ENCODE measurements at regions not wholly inside any gene's neighbourhood (a gene's known extent, or its start where the extent isn't known, plus 50 kb on each side); places are given as distances from the start of the nearest gene placed in this dataset.

DNA sequence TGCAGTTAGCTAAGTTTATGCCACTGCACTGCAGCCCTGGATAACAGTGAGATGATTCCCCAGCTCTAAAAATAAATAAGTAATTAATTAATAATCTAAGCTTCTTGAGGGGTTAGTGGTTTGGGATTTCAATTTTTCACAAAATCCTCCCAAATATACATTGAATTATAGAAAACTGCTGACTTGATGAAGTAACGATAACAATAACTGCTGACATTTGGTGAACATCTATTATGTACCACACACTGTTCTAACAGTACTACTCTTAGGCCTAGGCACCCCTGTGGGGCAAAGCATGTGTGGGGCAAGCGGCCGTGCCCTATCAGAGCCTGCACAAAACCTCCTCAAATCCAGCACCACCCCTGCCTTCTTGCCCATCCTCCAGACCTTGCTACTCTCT is 245.8 kb upstream of the EPHA4 start:
- DNase-seq: no peak

- no peak for DNase-seq
Measured at GRCh38 chr2:221817052-221817451, 244.9 kb upstream of the EPHA4 start.

GRCh38 chr2:221816566-221816965 is 244.5 kb upstream of the EPHA4 start:
- no peak for DNase-seq

DNA sequence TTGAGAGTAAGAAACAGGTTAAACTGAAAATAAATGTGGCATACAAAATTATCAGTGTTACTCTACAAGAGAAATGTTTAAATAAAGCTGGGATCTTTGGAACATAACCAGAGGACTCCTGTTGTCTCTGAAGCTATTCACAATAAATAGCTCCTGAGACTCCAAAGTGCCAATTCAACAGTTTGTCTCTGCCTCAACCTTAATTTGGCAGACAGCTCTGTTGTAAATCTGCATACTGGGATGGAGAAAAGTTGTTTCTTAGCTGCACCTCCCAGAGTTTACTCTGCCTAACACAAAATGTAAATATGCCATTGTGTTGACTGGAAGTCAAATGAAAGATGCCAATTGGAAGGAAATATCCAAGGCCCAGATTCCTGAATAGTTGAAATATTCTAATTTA is 238.5 kb upstream of the EPHA4 start:
- no peak for DNase-seq

GRCh38 chr2:221810245-221810644 is 238.1 kb upstream of the EPHA4 start:
- DNase-seq: no peak

DNA sequence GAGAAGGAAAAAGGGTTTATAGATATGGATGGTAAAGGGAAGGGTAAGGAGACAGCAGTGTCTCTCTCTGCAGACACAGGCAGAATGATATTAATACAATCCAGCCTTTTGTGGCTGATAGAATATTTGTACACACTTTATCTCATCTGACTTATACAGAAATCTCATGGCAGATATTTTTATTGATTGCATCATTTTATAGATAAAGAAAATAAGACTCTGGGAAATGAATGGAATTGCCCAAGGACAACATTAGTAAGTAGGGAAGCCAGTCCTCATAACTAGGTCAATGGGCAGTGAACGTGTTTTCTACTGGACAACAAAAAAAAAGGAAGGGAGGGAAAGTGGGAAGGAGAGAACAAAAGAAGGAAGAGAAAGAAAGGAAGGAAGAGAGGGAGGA is 236.4 kb upstream of the EPHA4 start:
- DNase-seq: no peak

DNA sequence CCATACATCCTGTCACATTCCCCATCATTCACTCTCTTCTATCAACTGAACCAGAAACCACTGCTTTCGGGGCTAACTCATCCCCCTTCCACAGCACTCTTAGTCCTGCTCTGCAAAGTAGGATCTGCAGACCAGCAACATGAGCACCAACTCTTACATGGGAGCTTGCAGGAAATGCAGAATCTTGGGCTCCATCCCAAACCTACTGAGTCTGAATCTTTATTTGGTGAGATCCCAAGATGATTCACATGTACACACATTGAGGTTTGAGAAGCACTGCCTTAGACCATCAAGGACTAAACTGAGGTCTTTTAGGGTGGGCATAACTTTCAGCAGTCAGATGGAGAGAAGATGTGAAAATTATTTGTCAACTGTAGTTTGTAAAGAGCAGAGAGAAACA is 235.6 kb upstream of the EPHA4 start:
- no peak for DNase-seq

- no peak for DNase-seq
Measured at GRCh38 chr2:221802089-221802488, 230.0 kb upstream of the EPHA4 start.

- DNase-seq: no peak
Measured at GRCh38 chr2:221792971-221793521, 220.9 kb upstream of the EPHA4 start.

DNA sequence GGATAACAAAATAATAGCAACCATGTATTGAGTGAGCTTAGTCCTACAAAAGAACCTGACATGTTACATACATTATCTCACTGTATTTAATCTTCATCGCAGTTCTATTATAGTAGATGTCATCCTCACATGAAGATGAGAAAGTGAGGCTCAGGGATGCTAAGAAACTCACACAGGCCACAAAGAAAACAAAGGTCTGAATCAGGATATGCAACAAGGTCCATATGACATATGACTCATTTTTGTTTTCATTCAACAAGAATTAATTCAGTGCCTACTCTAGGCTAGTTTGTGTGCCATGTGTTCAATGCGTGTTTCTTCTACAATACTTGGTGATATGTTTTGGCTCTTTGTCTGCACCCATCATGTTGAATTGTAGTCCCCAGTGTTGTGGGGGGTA is 219.7 kb upstream of the EPHA4 start:
- no peak for DNase-seq

- DNase-seq: no peak
Measured at GRCh38 chr2:221787561-221787960, 215.5 kb upstream of the EPHA4 start.

DNA sequence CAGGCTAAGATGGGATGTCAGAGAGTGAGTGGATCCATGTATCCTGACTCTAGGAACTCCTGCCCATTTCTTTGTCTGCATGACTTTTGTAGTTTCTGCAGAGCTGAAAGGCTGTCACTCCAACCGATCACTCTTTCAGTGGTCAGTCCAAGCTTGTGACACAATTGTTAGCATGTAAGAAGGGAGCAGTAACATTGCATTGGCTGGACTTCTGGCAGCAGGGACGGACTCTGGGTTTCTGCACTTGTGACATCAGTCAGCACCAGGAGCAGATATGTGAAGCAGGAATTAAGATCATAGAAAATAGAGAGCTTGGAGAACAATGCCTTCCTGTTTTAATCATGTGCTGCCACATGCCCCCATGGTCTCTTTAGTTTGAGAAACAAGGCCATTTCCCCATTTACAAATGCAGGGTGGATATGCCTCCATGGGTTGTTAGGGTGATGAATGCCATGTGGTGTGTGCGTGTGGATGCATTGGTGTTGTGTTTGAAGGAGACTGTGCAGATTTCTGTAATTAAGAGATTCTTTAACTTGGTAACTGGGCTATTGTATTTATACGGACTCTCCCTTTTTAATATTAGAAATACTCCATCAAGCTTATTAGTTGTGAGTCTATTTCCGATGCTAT is 214.3 kb upstream of the EPHA4 start:
- no peak for DNase-seq

DNA sequence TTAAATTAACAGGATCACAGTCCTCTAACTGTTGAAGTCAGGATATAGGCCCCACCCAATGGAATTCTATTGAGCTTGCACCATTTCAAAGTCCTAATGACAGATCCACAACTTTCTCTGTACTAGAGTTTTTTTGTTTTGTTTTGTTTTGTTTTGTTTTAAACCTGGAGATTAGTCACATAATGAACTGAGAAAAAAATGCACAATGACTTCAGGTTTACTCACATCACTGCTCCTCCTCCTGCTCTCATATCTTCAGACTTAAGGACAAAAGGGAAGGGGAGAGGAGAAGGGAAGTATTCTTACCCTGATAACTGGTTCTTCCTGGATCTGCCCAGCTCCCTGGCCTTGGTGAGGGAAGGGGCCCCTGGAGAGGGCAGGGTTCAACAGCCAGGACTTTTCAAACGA is 208.2 kb upstream of the EPHA4 start:
- DNase-seq: no peak

GRCh38 chr2:221779614-221780067 is 207.5 kb upstream of the EPHA4 start:
- DNase-seq: no peak

DNA sequence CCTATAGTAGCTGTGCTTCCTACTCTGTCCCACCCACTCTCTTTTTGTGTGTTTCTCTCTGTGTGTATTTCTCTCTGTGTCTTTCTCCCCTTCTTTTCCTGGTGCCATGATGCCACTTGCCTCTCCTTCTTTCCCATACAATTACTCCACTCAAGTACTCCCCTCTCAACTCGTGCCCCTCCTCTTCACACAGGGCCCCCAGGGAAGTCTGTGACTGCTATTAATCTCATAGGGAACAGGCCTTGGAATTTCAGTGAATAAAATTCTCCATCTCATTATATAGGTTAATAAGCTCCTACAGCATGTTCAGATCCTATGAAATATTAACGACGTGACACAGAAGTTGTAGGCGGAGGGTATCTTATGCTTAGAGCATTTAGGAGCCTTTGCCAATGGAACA is 205.9 kb upstream of the EPHA4 start:
- DNase-seq: no peak

- no peak for DNase-seq
Measured at GRCh38 chr2:221777119-221777518, 205.0 kb upstream of the EPHA4 start.

DNA sequence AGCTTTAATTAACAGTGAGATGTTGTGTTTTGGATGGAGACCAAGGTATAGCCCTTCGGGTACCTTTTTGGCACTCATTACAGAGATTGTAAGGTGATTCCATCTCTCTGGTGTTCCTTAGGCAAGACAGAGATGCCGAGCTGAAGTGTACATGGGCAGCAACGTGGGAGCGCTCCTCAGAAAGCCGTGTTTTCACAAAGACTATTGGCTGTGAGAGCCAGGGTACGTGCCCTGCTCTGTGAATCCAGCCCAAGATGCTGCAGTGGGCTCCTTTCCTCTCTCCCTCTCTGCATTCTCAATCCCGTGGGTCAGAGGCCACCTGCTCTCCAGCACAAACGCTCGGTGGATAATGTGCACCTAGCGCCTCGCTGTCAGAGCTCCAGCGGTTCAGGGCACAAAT is 203.0 kb upstream of the EPHA4 start:
- DNase-seq: no peak

DNA sequence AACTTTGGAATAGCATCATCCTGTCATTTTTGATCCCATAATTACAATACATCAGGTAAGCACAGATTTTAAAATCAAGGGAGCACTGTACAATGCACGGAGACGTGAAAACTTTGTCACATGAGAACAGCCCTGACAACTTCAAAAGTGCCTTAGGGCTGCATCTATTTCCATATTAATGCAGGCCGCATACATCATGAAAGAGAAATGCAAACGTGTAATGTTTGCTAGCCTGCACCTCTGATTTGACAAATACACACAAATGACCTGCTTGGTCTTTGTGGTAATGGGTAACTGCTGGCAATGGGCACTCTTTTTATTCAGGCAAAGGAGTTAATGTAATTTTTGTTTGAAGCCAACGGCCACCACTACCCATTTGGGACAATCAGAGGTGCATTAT is 202.0 kb upstream of the EPHA4 start:
- no peak for DNase-seq

GRCh38 chr2:221771297-221771696 is 199.2 kb upstream of the EPHA4 start:
- DNase-seq: no peak

- DNase-seq: no peak
Measured at GRCh38 chr2:221767106-221768012, 195.3 kb upstream of the EPHA4 start.

DNA sequence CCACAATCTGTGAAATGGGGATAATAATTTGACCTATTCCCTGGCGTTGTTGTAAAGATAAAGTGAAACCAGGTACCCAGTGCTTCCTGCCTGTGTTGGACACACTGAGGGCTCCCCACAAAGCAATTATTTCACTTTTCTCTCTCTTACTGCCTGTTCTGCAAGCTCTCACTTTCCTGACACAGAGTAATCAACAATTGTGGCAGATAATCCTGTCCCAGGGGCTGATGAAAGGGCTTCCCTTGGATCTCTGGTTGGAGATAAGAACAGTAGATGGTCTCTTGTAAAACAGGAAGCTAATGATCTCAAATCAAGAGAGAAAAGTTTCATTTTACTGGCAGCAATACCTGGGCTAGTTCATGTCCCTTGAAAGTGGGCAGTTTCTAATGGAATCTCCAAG is 190.4 kb upstream of the EPHA4 start:
- DNase-seq: no peak

- DNase-seq: no peak
Measured at GRCh38 chr2:221761260-221761659, 189.2 kb upstream of the EPHA4 start.

DNA sequence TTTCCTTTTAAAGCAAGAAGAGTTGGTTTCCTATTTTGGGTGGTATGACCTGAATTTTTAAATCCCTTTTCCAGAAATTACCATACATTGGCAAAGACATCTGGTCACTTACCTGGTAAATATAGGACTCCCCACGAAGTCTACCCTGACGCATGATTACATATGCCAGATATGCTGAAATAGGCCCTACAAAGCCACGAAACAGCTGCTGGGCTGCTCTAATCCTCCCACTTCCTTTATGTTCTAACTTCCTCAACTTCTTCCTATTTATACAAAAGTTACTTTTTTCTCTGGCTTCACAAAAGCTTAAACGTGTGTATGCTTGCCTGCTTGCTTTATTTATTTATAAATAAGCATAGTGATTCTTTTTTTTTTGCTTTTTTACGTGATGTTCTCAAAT is 186.0 kb upstream of the EPHA4 start:
- DNase-seq: no peak

- DNase-seq: no peak
Measured at GRCh38 chr2:221753401-221753800, 181.3 kb upstream of the EPHA4 start.

Measured in NCI-H1092 (cell line).